ENCODE measurements at regions not wholly inside any gene's neighbourhood (a gene's known extent, or its start where the extent isn't known, plus 50 kb on each side); places are given as distances from the start of the nearest gene placed in this dataset.

GRCh38 chr17:72063262-72063661 lies 57.6 kb upstream of the SOX9 start:
- TF ChIP-seq, protein P1, sequence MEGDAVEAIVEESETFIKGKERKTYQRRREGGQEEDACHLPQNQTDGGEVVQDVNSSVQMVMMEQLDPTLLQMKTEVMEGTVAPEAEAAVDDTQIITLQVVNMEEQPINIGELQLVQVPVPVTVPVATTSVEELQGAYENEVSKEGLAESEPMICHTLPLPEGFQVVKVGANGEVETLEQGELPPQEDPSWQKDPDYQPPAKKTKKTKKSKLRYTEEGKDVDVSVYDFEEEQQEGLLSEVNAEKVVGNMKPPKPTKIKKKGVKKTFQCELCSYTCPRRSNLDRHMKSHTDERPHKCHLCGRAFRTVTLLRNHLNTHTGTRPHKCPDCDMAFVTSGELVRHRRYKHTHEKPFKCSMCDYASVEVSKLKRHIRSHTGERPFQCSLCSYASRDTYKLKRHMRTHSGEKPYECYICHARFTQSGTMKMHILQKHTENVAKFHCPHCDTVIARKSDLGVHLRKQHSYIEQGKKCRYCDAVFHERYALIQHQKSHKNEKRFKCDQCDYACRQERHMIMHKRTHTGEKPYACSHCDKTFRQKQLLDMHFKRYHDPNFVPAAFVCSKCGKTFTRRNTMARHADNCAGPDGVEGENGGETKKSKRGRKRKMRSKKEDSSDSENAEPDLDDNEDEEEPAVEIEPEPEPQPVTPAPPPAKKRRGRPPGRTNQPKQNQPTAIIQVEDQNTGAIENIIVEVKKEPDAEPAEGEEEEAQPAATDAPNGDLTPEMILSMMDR (conservative IDR thresholded peaks at IDR 0.05), result no peak
- no peak for TF ChIP-seq ZFX (IDR thresholded peaks at IDR 0.05)
